NCI-H1092 treated with DMSO at 0.1 percent for 48 hours (cell line): ENCODE measurements at regions not wholly inside any gene's neighbourhood (a gene's known extent, or its start where the extent isn't known, plus 50 kb on each side); places are given as distances from the start of the nearest gene placed in this dataset.

ENCODE experiments used
- DNase-seq: peaks from one replicate; lab custom pipeline; 2025; lab: John Stamatoyannopoulos, UW

DNA sequence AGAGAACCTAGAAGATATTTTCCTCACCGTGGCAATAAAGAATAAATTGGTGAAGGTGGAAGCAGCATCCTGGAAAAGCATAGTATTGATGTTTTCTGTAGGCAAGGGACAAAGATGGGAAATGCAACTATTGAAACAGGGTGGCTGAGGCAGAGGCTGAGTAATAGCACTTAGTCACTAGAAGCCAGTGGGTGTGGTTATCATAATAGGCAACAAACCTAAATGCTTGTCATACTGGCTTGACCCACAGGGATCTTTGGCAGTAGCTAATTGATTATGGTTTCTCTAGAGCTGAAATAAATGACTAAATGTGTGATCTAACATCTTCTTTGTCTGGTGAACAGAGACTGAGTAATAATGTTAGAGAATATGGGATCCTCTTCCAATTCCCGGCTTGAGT is 353.6 kb upstream of the RPS6KA3 start:
- DNase-seq = no peak

DNA sequence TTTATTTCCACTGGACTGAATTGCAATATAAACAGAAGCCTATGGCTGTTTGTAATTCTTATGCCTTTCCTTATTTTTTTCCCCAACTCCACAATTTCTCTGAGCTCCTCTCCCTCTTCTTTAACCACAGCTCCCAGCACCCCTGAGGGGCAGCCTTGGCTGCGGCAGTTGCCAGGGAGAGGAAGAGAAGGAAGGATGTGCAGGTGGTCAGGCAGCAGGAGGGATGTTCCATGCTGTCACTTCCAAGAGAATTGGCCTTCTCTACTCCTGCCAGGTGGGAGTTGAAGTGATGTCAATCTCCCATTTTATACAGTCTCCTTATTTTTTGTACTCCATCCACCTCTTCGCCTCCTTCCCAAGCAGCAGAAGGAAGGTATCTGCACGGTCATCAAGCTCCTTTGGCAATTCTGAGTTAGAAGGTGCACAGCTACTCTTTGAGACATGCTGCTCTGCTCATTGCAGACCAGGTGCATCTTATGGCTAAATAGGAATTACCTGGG is 343.3 kb upstream of the RPS6KA3 start:
- no peak for DNase-seq

GRCh38 chrX:20606831-20607230 is 340.1 kb upstream of the RPS6KA3 start:
- DNase-seq = no peak

- DNase-seq = no peak
These were observed 330.1 kb upstream of the RPS6KA3 start for GRCh38 chrX:20596856-20597255.

- DNase-seq = no peak
These were observed 329.3 kb upstream of the RPS6KA3 start for GRCh38 chrX:20595928-20596575.

GRCh38 chrX:20594985-20595384 is 328.3 kb upstream of the RPS6KA3 start:
- no peak for DNase-seq

GRCh38 chrX:20593836-20594235 is 327.1 kb upstream of the RPS6KA3 start:
- no peak for DNase-seq

DNA sequence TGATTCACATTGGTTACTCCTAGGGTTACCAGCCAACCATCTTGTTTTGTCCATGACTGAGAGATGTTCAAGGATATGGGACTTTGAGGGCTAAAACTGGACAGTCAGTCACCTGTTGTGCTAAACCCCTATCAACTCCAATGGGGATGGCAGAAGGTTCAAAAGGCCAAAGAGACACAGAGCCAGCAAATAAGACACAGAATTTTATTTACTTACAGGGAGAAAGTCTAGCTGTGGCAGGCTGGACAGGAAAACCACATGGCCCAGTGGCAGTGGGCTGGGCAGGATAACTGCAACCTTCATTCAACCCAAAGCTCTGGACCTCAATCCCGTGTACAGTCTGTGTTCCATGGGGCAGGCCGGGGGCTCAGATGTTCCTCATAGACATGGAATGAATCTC is 326.7 kb upstream of the RPS6KA3 start:
- no peak for DNase-seq

- no peak for DNase-seq
These were observed 324.5 kb upstream of the RPS6KA3 start for GRCh38 chrX:20591246-20591645.

DNA sequence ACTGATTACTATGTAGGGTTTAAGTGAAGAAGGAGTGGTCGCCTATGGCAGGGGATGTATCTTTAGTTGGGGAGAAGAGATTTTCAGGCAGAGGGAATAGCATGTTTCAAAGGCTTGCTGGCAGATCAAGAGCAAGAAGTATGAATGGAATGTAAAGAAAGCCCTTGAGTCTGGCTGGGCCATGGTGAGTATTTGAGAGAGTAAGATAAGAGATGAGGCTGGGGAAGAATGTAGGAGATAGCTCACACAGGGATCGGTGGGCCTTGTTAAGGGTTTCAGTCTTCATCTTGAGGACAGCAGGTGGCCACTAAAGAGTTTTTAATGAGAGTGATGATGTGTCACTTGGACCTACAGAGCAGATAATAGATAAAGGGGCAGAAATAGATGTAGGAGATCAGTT is 319.1 kb upstream of the RPS6KA3 start:
- DNase-seq = no peak

GRCh38 chrX:20571611-20572010 is 304.9 kb upstream of the RPS6KA3 start:
- DNase-seq = no peak

GRCh38 chrX:20567108-20567507 is 300.4 kb upstream of the RPS6KA3 start:
- DNase-seq = no peak

DNA sequence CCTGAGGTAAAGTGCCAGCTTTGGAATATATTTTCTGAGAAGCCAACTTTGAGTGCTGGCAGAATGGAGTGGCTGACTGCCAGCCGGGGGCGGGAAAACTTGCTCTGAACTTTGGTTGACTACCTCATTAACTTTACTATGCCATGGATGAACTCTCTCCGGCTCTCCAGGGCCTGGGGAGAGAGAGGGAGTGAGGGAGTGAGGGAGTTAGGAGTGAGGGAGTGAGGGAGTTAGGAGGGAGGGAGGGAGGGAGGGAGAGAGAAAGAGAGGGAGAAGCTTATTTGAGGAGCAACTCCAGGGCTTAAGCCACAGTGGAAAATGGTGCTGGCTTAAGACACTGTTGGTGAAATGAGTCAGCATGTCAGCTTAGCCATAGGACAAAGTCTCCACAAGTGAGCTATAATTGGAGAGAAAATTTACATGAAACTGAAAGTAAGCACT is 280.9 kb upstream of the RPS6KA3 start:
- DNase-seq = no peak

DNA sequence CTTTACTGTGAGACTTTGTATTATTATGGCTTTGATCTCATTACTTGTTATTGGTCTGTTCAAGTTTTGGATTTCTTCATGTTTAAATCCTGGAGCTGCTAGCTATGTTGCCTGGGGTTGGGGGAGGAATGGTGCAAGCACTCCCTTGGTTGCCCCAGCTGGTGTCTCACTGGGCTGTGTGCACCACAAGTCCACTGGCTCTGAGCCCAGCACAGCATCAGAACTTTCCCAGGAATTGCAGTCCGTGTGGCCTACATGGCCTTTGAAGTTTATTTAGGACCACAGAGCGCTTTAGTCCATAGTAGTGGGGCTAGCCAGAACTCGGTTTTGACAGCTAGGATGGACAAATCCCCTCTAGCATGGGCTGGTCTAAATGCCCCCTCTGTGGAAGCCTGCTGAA is 278.8 kb upstream of the RPS6KA3 start:
- DNase-seq = no peak

GRCh38 chrX:20542072-20542471 is 275.4 kb upstream of the RPS6KA3 start:
- no peak for DNase-seq

GRCh38 chrX:20538974-20539373 is 272.3 kb upstream of the RPS6KA3 start:
- no peak for DNase-seq

GRCh38 chrX:20531667-20532066 is 265.0 kb upstream of the RPS6KA3 start:
- DNase-seq = no peak

DNA sequence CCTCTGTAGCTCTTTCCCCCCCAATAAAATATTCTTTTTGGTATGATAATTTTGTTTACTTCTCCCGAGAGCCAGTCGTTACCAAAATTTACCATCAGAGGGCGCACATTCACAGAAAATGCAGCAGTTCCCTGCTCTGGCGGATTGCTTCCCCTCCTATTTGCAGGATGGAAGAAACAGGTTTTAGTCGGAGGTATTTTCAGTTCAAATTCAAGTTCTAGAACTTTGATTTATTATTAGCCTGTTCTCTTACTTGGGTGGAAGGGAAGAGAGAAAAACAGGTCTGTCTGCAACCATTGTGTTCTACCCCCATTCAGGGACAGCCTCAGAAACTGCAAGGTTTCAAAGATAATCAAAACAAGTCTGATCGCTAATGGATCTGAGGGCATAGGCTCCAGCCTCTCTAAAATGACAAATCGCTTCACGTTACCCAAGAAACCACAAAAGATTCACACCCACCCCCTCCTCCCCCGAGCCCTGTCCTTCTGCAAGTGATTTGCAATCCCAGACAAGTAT is 263.8 kb upstream of the RPS6KA3 start:
- peak; percentile 71 for DNase-seq

DNA sequence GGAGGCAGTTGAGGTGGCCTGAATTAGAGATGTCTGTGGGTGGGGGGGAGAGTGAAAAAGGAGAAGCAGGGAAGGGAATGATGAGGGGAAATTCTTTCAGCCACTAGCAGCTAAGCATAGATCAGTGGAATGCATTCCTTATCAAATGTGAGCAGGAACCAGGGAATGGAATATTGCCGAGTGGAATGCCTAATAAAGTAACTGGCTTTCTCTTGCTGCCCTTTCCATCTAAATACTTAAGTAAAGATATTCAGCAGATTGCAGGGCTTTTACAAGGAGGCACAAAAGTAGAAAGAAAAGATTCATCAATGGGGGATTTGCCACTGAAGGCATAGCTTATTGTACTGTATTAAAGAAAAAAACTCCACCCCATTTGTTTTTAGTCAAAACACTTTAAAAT is 263.0 kb upstream of the RPS6KA3 start:
- no peak for DNase-seq

DNA sequence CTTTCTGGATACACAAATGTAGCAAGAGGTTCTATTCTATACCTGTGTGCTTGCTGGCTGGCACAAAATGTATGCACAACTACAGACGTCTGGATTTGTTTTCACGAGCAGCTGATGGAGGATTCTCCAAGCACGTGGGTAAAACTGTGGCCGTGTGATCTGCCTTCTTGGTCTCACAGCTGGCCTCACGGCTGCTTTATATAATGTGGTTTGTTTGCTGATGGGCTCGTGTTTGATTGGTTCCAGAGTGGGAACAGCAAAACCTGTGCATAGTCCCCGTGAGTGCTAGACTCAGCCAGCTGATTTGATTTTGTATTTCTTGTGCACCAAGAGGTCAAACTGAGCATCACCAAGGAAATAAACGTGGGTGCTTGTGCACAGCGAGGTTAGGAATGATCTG is 262.6 kb upstream of the RPS6KA3 start:
- DNase-seq = no peak

DNA sequence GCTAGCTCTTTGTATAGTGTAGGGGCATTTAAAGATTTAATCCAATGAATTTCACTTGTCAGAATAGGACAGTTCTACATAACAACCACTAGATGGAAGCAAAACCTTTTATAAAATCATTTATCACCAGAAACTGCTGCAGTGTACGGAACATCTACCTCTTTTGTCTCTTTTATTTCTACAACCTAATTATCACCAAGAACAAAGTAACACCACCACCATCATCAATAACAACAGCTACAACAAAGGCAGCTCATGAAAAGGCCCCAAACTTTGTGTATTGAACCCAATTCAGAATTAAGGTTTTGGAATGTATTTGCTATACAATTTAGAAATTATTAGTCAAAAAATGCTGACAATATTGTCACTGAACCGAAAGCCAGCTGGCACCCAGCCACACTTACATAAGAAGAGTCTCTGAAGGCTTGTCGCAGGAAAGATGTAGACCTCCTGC is 260.9 kb upstream of the RPS6KA3 start:
- peak; percentile 79 for DNase-seq

DNA sequence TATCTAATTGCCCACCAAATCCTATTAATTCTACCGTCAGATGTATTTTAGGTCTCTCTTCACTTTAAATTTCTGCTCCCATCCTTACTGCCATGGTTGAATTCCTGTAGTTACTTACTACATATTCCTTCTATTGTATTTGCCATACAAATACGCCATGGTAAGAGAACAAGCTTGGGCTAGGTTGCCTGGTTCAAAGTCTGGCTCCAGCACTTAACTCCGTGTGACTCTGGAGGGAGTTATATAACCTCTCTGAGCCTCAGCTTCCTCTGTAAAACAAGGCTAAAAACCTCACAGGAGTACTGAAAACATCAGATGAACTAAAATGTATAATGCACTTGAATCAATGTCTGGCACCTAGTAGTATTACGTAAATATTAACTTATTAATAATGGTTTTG is 260.3 kb upstream of the RPS6KA3 start:
- DNase-seq = no peak

- DNase-seq = no peak
These were observed 257.1 kb upstream of the RPS6KA3 start for GRCh38 chrX:20523626-20524312.
